ENCODE measurements at regions not wholly inside any gene's neighbourhood (a gene's known extent, or its start where the extent isn't known, plus 50 kb on each side); places are given as distances from the start of the nearest gene placed in this dataset.

DNA sequence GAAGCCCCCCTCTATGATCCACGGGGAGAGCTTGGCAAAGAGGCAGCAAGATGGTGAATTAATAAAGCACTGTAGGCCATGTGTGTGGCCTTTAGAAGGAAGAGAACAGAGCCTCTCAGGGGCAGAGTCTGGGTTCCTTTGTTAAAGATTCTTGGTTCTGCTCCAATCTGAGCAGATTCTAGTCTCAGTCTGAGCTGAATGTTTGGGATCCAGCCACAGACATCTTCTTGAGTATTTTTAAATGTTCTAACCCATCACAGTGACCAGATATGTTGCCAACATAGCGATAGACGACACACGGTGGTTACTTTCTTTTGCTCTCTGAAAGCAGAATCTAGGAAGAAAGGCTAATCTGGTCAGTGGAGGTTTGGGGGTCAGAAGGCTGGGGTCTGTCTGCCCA, 147.5 kb upstream of the GPR12 start:
- TF ChIP-seq JUND (IDR thresholded peaks at IDR 0.05; ENCODE audit: borderline replicate concordance, low read depth, low read length) (no peak), JUND (tag; IDR thresholded peaks at IDR 0.05; ENCODE audit: borderline replicate concordance, low read depth, low read length) (no peak), ZNF232 (CRISPR knock-in tag; IDR thresholded peaks at IDR 0.05) (no peak), RNF2 (IDR thresholded peaks at IDR 0.05) (no peak), ZNF408 (CRISPR knock-in tag; IDR thresholded peaks at IDR 0.05; ENCODE audit: low read depth) (no peak), POLR3A (IDR thresholded peaks at IDR 0.05; ENCODE audit: borderline replicate concordance, extremely low read depth, insufficient read depth, insufficient read length) (no peak), RBM39 (optimal IDR thresholded peaks at IDR 0.05; ENCODE audit: low read depth, low read length) (no peak), SAFB (IDR thresholded peaks at IDR 0.05; ENCODE audit: borderline replicate concordance, low read depth, low read length) (no peak)
- TF ChIP-seq, protein P1, sequence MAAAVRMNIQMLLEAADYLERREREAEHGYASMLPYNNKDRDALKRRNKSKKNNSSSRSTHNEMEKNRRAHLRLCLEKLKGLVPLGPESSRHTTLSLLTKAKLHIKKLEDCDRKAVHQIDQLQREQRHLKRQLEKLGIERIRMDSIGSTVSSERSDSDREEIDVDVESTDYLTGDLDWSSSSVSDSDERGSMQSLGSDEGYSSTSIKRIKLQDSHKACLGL (CRISPR knock-in tag; IDR thresholded peaks at IDR 0.05; ENCODE audit: borderline replicate concordance, poor library complexity, severe bottlenecking), result no peak

Data from K562 (cell line).